ENCODE measurements at regions not wholly inside any gene's neighbourhood (a gene's known extent, or its start where the extent isn't known, plus 50 kb on each side); places are given as distances from the start of the nearest gene placed in this dataset.
"Not testable (repeated sequence)": the region's sequence is repeated elsewhere in the genome, so short reads cannot be mapped to it uniquely, and the experiment has no call there.

- Histone ChIP-seq H3K27ac (no peak overlapping the region), H3K27me3 (peaks cover 56% of the 10 kb centered on the region), H3K4me3 (ENCODE audit: low read depth in 1 of 2, low read length in 1 of 2) (no peak overlapping the region), H3K9me3 (no peaks in the 10 kb centered on the region), H3K4me1 (ENCODE audit: control insufficient read depth in 1 of 2, insufficient read depth in 1 of 2, low read depth in 1 of 2, low read length in 1 of 2) (no peaks in the 10 kb centered on the region), H3K36me3 (no peaks in the 10 kb centered on the region)
- TF ChIP-seq, protein P1, sequence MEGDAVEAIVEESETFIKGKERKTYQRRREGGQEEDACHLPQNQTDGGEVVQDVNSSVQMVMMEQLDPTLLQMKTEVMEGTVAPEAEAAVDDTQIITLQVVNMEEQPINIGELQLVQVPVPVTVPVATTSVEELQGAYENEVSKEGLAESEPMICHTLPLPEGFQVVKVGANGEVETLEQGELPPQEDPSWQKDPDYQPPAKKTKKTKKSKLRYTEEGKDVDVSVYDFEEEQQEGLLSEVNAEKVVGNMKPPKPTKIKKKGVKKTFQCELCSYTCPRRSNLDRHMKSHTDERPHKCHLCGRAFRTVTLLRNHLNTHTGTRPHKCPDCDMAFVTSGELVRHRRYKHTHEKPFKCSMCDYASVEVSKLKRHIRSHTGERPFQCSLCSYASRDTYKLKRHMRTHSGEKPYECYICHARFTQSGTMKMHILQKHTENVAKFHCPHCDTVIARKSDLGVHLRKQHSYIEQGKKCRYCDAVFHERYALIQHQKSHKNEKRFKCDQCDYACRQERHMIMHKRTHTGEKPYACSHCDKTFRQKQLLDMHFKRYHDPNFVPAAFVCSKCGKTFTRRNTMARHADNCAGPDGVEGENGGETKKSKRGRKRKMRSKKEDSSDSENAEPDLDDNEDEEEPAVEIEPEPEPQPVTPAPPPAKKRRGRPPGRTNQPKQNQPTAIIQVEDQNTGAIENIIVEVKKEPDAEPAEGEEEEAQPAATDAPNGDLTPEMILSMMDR (IDR thresholded peaks at IDR 0.05), result no peak
These were observed 197.3 kb downstream of the UNC5CL start for GRCh38 chr6:40841721-40842120.

DNA sequence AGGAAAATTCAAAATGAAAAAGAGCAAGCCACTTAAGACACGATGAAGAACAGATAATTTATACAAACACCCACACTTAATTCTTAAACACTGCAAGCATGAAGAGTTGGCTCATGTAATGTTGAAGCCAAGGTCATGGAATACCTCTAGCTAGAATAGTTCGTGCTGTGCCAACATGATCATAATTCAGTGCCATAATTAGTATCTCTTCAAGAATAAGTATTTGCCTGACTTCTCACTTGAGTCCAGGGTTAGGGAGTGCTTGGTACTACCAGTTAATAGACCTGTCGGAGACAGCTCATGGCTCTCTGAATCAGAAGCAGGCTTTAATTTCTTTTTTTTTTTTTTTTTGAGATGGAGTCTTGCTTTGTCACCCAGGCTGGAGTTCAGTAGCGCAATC, 206.3 kb downstream of the UNC5CL start:
- peaks cover 42% of the 10 kb centered on the region for H3K27me3 ChIP-seq

DNA sequence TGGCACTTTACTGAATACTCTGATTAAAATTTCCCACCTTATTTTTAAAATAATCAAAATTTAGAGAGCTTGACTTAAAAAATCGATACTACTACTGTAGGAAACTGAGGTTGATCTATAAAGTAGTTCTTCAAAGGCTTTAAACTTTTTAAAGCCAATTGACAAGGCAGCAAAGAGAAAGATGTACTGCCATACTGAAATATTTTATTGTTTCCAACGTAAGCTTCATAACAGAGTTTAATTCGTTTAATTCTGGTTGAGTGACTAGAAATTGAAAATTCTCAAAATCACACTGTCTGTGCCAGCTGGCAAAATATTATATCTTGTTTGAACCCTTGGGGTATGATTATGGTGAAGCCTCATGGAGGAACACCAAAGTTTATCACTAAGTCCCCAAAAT, 207.6 kb downstream of the UNC5CL start:
- TF ChIP-seq, protein P1 (IDR thresholded peaks at IDR 0.05), result no peak
- Histone ChIP-seq H3K27ac (no peak overlapping the region), H3K4me1 (ENCODE audit: control insufficient read depth in 1 of 2, insufficient read depth in 1 of 2, low read depth in 1 of 2, low read length in 1 of 2) (no peaks in the 10 kb centered on the region), H3K9me3 (no peaks in the 10 kb centered on the region), H3K4me3 (ENCODE audit: low read depth in 1 of 2, low read length in 1 of 2) (no peak overlapping the region), H3K36me3 (no peaks in the 10 kb centered on the region), H3K27me3 (peaks cover 33% of the 10 kb centered on the region)

More for the DNA sequence above, 206.3 kb downstream of the UNC5CL start:
- Histone ChIP-seq H3K4me1 (ENCODE audit: control insufficient read depth in 1 of 2, insufficient read depth in 1 of 2, low read depth in 1 of 2, low read length in 1 of 2) (no peaks in the 10 kb centered on the region), H3K4me3 (ENCODE audit: low read depth in 1 of 2, low read length in 1 of 2) (no peak overlapping the region), H3K36me3 (no peaks in the 10 kb centered on the region), H3K27ac (no peak overlapping the region), H3K9me3 (no peaks in the 10 kb centered on the region)
- TF ChIP-seq, protein P1 (IDR thresholded peaks at IDR 0.05), result no peak

- TF ChIP-seq, protein P1 (IDR thresholded peaks at IDR 0.05), result no peak
- no peaks in the 10 kb centered on the region for H3K36me3 ChIP-seq
- H3K27me3 ChIP-seq, result peaks cover 32% of the 10 kb centered on the region
- H3K27ac ChIP-seq, result no peak overlapping the region
- no peaks in the 10 kb centered on the region for H3K9me3 ChIP-seq
- H3K4me3 ChIP-seq (ENCODE audit: low read depth in 1 of 2, low read length in 1 of 2), result no peak overlapping the region
- no peaks in the 10 kb centered on the region for H3K4me1 ChIP-seq (ENCODE audit: control insufficient read depth in 1 of 2, insufficient read depth in 1 of 2, low read depth in 1 of 2, low read length in 1 of 2)
These were observed 213.9 kb downstream of the UNC5CL start for GRCh38 chr6:40825102-40825501.

DNA sequence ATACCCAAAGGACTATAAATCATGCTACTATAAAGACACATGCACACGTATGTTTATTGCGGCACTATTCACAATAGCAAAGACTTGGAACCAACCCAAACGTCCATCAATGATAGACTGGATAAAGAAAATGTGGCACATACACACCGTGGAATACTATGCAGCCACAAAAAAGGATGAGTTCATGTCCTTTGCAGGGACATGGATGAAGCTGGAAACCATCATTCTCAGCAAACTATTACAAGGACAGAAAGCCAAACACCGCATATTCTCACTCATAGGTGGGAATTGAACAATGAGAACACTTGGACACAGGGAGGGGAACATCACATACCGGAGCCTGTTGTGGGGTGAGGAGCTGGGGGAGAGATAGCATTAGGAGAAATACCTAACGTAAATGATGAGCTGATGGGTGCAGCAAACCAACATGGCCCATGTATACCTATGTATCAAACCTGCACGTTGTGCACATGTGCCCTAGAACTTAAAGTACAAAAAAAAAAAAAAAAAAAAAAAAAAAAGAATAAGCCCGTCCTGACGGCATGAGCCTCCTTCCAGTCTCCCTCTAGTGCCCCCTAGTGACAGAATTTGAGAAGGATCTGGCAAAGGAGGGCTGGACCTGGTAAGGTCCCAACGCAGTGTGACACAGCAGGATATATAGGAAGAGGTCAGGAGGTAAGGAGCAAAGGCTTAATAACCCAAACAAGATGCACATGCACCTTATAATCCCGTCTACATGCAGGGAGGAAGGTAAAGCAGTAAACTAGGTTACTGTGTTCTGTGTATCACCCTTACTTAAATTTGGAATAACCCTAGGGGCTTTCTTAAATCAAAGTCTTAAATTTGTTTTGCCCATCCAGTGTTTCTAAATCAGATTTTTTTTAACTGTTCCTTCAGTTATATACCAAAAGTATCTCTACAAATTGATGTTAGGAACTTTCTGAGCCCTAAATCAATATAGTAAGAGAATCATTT, 214.8 kb downstream of the UNC5CL start:
- H3K9me3 ChIP-seq; H3K4me1 ChIP-seq (ENCODE audit: control insufficient read depth in 1 of 2, insufficient read depth in 1 of 2, low read depth in 1 of 2, low read length in 1 of 2); H3K36me3 ChIP-seq; H3K27ac ChIP-seq; H3K4me3 ChIP-seq (ENCODE audit: low read depth in 1 of 2, low read length in 1 of 2): not testable (repeated sequence)
- H3K27me3 ChIP-seq, result peaks cover 29% of the 10 kb centered on the region

DNA sequence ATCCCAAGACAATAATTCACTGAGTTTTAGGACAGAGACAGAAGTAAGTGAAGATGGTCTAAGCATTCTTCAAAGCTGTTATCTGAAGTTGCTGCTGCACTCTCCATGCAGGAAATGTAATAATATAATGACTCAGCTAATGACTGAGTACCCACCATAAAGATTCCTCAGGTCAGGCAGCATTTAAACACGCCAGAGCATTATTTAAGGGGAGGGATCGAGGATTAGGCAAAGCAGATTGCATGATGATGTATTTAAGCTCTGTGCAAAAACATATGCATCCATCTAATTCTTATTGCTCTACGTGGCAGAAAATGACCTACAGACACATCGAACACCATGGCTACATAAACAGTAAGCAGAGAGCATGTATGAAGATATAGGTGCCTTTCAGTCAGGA, 216.4 kb downstream of the UNC5CL start:
- H3K9me3 ChIP-seq, result no peaks in the 10 kb centered on the region
- no peak overlapping the region for H3K27ac ChIP-seq
- H3K36me3 ChIP-seq, result no peaks in the 10 kb centered on the region
- no peaks in the 10 kb centered on the region for H3K4me1 ChIP-seq (ENCODE audit: control insufficient read depth in 1 of 2, insufficient read depth in 1 of 2, low read depth in 1 of 2, low read length in 1 of 2)
- peaks cover 21% of the 10 kb centered on the region for H3K27me3 ChIP-seq
- TF ChIP-seq, protein P1 (IDR thresholded peaks at IDR 0.05), result no peak
- no peak overlapping the region for H3K4me3 ChIP-seq (ENCODE audit: low read depth in 1 of 2, low read length in 1 of 2)

Data from neutrophil (primary cell).